Epidermal melanocyte (primary cell): ENCODE measurements at regions not wholly inside any gene's neighbourhood (a gene's known extent, or its start where the extent isn't known, plus 50 kb on each side); places are given as distances from the start of the nearest gene placed in this dataset.
A peak's percentile ranks its signal among the peaks of the same experiment; 100 is the strongest.
"Not testable (repeated sequence)": the region's sequence is repeated elsewhere in the genome, so short reads cannot be mapped to it uniquely, and the experiment has no call there.

Experiments
- DNase-seq: peaks from one replicate; pipeline ENCODE4 v3.0.0; 2011; ENCODE audit warnings: low spot score; ENCODE audit not compliant: insufficient read length

DNA sequence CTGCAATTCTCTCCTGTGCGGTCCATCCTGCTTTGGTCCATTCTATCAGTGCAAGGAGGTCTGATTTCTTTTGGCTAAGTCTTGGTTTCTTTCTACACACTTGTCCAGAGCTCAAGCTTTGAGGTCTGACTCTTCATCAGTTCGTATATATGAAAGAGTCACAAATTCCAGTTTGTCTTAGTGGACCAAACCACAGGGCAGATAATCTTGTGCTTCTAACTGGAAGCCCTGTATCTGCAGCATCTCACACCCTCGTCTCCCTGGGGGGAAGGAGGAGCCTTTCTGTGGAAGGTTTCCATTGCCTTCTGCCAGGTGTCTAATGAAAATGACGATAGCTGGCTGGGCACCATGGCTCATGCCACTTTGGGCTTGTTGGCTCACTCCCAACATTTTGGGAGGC lies 148.5 kb downstream of the SPP2 start:
- no peak for DNase-seq

GRCh38 chr2:234195516-234195915 lies 145.0 kb downstream of the SPP2 start:
- DNase-seq = no peak

DNA sequence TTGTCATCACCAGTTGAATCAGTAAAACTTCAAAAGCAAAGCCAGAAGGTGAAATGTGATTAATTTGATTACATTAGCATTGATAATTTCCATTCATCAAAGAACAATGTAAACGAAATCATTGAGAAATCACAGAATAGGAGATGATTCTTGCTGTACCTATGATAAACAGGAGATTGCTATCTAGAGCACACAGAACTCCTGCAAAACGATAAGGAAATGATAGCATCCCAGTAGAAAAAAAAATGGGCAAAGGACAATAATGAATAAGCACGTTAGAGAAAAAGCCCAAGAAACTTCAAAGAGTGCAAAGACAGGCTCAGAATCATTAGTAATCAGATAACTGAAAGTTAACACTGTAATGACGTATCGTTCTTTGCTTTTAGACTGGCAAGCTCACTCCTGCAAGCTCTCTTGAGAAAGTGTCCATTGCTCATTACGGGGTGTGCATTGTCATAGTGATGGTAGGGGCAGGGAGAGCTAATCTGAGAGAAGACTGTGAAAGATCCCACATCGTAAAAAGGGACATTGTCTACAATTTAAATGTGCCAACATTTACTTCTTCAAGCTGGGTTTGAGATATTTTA lies 143.6 kb downstream of the SPP2 start:
- DNase-seq = no peak

DNA sequence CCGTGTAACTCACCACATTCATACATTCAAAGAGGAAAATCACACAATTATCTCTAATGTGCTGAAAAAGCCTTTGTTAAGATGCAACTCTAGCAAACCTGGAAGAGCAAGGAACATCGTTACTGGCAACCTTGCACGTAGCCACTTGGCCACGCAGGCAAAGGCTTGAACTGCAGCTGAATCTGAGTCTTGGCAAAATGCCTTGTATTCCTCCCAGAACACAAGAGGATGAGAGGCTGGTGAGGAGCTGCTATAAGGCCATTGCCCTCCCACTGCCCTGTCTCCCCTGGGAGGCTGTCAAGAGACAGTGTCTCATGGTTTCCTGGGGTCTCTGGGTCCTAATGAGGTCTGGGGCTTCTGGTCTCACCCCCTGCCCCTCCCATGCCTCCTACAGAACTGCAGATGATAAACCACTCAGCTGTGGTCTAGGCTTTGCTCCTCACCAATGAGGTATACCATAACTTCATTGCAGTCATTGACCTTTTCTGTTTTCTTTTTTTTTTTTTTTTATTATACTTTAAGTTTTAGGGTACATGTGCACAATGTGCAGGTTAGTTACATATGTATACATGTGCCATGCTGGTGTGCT lies 141.4 kb downstream of the SPP2 start:
- DNase-seq = no peak

DNA sequence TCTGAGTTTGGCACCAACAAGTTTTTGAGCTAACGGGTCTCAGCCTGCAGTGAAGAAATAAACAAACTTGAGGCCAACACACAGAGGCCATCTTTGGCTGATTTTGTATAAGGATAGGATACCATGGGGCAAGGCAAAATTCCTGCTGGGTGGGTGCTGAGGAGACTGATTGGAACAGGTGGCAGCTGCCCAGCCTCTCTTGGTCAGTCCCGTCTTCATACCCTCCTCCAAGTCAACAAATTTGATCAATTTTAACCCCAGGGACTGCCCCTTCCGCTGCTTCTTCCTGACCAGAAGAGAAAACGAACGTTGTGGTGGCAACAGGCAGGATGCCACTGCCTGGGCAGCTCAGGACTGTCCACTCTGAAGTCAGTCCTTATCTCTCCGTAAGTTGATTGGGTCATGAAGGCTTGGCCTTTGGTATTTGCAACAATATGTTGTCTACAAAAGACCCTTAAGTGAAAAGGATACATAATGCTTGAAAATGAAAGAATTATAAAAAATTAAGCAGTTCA lies 139.3 kb downstream of the SPP2 start:
- no peak for DNase-seq

DNA sequence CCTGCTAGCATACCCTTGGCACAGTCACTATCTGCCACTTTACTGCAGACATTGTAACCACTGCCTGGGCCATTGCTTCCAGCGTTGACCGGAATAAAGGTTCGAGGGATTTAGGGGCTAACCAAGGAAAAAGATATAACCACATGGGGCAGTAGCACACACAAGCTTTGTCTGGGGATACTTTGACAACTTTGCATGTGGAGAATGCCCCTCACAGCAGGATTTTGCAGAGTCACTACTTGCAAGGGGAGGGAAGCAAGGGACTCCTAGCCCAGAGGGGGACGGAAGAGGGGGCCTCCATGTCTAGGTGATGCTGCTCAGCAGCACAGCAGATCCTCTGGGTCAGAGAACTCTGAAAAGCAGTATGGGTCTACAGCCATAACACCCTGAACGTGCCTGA lies 138.7 kb downstream of the SPP2 start:
- no peak for DNase-seq

GRCh38 chr2:234187646-234188174 lies 137.2 kb downstream of the SPP2 start:
- DNase-seq = no peak

DNA sequence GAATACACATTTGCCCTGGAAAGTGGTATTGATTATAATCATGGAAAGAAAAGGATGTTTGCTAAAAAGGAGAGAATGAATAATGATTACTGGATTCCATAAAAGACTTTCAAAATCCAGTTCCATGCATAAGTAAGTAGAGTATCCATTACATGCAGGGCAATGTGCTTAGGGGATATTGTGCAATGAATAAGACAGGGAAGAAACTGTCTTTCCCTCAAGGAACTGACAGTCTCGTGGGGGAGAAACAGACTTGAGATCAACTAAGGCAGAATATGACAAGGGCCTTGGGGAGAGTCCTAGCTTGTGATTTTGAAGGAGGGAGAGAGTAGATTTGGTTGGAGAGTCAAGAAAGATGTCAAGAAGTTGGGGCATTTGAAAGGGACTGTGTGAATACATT lies 130.6 kb downstream of the SPP2 start:
- no peak for DNase-seq

DNA sequence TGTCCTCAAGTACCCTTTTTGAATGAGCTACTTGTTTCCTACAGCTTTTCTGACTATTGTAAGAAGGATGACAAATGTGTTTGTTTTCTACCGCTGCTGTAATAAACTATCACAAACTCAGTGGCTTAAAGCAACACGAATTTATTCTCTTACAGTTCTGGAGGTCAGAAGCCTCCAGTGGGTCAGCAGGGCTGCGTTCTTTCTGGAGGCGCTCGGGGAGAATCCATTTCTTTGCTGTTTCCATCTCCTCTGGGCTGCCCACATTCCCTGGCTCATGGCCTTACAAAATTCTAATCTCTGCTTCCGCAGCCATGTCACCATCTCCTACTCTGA lies 128.5 kb downstream of the SPP2 start:
- DNase-seq = no peak

- DNase-seq = no peak
Observed at GRCh38 chr2:234178330-234179030, 128.0 kb downstream of the SPP2 start.

DNA sequence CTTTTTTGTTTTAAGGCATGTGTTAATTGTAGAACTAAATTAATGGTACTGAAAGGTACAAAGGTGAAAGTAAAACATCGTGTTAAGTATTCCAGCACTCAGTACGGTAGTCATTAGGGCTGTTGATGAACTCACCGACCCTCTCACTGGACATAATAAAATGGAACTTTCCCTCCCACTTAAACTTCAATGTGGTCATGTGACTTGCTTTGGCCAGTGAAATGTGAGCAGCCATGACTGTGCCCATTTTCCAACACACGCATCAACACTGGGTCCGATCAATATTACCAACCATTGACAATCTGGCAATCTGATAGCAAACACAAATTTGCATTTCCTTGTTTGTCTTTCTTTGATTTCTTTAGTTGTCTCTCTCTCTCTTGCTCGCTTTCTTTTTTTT lies 125.1 kb downstream of the SPP2 start:
- no peak for DNase-seq

DNA sequence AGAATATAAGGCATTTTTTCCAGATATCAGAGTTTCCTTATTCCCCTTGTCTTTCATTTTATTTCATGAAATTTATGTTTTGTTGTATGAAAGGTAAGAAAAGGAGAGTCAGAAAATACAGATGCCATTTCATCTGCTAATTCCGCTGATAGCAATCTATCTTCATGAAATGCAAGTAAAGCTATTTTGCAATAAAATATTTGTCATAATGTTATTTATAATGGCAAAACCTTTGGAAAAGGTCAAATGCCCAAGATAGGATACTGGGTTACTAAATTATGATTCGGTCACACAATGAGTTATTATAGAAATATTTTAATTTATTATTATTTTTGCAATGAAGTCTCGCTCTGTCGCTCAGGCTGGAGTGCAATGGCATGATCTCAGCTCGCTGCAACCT lies 124.2 kb downstream of the SPP2 start:
- no peak for DNase-seq

- DNase-seq = no peak
Observed at GRCh38 chr2:234172532-234172931, 122.0 kb downstream of the SPP2 start.

DNA sequence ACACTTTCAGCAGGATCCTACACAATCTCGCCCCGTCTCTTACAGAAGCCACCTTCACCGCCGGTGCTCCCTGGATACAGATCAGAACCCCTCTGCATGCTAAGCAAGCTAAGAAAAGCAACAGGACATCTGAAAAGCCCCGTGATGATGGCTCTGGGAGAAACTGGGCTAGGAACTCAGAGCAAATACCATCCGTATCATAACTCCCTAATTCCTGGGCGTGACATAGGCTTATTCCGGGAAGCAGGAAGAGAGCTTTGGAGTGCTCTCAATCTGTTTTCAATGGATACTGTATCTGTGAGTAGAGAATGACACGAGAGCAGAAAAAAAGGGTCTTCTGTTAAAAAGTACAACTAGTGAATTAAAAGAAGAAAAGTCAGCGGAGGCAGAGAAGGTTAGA lies 121.6 kb downstream of the SPP2 start:
- DNase-seq = no peak

DNA sequence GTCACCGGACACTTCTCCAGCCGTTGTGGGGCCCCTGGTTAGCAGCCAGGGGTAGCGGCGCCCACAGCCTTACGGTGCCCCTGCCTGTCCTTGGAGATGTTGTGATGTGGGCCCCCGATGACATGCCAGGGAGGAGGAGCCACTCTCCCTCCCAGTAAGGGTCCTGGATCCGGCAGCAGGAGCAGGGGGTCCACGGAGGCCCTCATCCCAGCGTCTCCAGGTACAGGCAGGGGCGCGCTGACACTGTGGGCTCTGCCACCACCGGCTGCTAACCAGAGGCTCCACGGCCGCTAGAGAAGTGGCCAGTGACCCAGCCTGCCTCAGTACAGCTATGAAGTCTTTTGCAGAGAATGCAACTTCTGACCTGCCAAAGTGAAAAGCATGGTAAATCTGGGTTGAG lies 121.2 kb downstream of the SPP2 start:
- no peak for DNase-seq

- no peak for DNase-seq
Observed at GRCh38 chr2:234169674-234170073, 119.2 kb downstream of the SPP2 start.

DNA sequence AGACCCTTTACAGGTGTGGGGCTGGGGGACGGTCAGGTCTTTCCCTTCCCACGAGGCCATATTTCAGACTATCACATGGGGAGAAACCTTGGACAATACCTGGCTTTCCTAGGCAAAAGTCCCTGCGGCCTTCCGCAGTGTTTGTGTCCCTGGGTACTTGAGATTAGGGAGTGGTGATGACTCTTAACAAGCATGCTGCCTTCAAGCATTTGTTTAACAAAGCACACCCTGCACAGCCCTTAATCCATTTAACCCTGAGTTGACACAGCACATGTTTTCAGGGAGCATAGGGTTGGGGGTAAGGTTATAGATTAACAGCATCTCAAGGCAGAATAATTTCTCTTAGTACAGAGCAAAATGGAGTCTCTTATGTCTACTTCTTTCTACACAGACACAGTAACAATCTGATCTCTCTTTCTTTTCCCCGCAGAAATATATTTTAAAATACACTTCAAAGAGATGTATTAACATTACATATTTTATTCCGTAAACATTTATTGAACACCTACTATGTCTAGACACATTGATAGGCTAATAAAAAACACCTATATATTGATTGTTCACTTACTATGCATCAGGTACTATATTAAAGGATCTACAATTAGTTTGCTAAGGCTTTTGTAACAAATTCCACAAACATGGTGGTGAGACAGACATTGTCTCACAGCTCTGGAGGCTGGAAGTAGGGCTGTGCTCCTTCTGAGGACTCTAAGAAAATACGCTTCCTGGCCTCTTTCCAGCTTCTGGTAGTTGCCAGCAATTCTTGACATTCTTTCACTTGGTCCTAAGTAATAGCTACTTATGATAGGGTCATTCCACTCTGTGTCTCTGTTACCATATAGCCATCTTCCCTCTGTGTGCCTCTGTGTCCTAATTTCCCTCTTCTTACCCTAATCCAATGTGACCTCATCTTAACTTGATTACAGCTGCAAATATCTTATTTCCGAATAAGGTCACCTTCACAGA lies 118.4 kb downstream of the SPP2 start:
- not testable (repeated sequence) for DNase-seq

GRCh38 chr2:234166531-234166930 lies 116.0 kb downstream of the SPP2 start:
- DNase-seq = no peak

- DNase-seq = peak; percentile 78
Observed at GRCh38 chr2:234165421-234165820, 114.9 kb downstream of the SPP2 start.

DNA sequence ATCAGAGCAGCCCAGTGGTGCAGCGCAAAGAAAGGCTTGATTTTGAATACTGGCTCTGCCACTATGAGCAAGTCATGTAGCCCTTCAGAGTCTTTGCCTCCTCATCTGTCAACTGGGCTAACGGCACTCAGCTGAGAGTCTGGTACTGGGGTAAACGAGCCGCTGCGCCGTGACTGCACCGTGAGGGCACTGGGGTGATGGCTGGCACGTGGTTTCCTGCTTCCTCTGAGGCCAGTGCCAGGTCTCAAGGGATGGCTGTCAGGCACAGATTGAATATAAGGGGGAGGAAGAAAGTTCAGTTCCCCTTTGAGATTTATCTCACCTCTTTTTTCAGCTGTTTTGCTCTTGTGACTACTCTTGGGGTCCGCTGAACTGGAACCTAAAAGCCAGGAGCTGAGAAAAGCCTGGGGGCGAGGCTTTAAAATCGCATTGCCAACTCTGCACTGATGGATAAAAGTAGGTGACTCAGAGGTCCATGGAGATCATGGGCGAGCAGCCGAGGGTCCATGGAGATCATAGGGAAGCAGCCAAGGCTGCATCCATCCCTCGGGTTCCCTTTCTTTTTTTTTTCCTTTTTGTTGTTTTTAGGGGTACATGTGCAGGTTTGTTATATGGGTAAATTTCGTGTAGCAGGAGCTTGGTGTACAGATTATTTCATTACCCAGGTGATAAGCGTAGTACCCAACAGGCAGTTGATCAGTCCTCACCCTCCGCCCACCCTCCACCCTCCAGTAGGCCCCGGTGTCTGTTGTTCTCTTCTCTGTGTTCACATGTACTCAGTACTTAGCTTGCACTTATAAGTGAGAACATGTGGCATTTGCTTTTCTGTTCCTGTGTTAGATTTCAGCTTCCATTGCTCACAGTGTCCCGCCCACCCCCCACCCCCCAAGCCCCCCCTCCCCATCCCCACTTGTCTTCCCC lies 114.3 kb downstream of the SPP2 start:
- DNase-seq = no peak
